ENCODE measurements at regions not wholly inside any gene's neighbourhood (a gene's known extent, or its start where the extent isn't known, plus 50 kb on each side); places are given as distances from the start of the nearest gene placed in this dataset.
"Not testable (repeated sequence)": the region's sequence is repeated elsewhere in the genome, so short reads cannot be mapped to it uniquely, and the experiment has no call there.

GRCh38 chr16:13378151-13378550 is 476.8 kb downstream of the SHISA9 start:
- H3K4me3 Mint-ChIP-seq: no peak overlapping the region
- peaks cover 6% of the 10 kb centered on the region for H3K36me3 Mint-ChIP-seq

DNA sequence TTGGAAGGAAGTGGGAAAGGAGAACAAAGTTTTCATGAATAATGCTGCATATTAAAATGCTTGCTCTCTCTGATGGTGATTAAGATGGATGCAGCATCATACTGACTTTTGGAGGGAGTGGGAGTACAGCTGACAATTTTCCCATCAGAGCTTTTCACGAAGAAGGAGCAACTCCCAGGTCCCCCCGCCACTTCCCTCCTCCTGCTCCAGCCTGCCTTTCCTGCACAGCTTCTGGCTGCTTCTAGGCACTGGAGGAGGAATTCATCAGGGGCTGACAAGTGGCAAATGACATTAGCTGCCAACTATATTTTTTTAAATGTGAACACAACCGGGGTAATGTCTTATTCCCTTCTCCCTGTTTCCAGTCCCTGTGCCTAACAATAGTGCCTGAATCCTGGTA is 477.9 kb downstream of the SHISA9 start:
- H3K36me3 Mint-ChIP-seq: peaks cover 6% of the 10 kb centered on the region
- Histone ChIP-seq H3K4me1 (ENCODE audit: control insufficient read depth, insufficient read depth, low read length) (no peaks in the 10 kb centered on the region), H3K27me3 (ENCODE audit: control insufficient read depth, insufficient read depth, low read length) (no peaks in the 10 kb centered on the region), H3K9me3 (ENCODE audit: control insufficient read depth, insufficient read depth, low read length) (no peaks in the 10 kb centered on the region), H3K36me3 (ENCODE audit: control insufficient read depth, insufficient read depth, low read length) (no peaks in the 10 kb centered on the region), H3K4me3 (ENCODE audit: low read length) (no peak overlapping the region), H3K27ac (ENCODE audit: low read length) (no peak overlapping the region)
- no peaks in the 10 kb centered on the region for H3K27me3 Mint-ChIP-seq (ENCODE audit: low read depth in 2 of 2)
- H3K9me3 Mint-ChIP-seq: peaks cover 6 to 16% of the 10 kb centered on the region in 2 donors
- no peak for DNase-seq
- H3K27ac Mint-ChIP-seq: no peak overlapping the region
- no peak overlapping the region for H3K4me3 Mint-ChIP-seq
- no peaks in the 10 kb centered on the region for H3K4me1 Mint-ChIP-seq
- 65% methylated on average over 3 of the region's 3 CpGs for WGBS (ENCODE audit: insufficient coverage)
- intact Hi-C loops (cut with micrococcal nuclease): no loop called here
- TF ChIP-seq CTCF (IDR thresholded peaks at IDR 0.05): no peak
- no peak for ATAC-seq

More at GRCh38 chr16:13378151-13378550, 476.8 kb downstream of the SHISA9 start:
- H3K4me1 ChIP-seq (ENCODE audit: control insufficient read depth, insufficient read depth, low read length): no peaks in the 10 kb centered on the region
- DNase-seq (no peak), ATAC-seq (no peak)
- Mint-ChIP-seq H3K4me1 (no peaks in the 10 kb centered on the region), H3K27ac (no peak overlapping the region), H3K27me3 (ENCODE audit: low read depth in 2 of 2) (no peaks in the 10 kb centered on the region), H3K9me3 (peaks cover 5 to 14% of the 10 kb centered on the region in 2 donors)
- H3K36me3 ChIP-seq (ENCODE audit: control insufficient read depth, insufficient read depth, low read length): no peaks in the 10 kb centered on the region
- H3K9me3 ChIP-seq (ENCODE audit: control insufficient read depth, insufficient read depth, low read length): no peaks in the 10 kb centered on the region
- no peak overlapping the region for H3K27ac ChIP-seq (ENCODE audit: low read length)
- intact Hi-C loops (cut with micrococcal nuclease): no loop called here
- TF ChIP-seq CTCF (IDR thresholded peaks at IDR 0.05): no peak
- H3K4me3 ChIP-seq (ENCODE audit: low read length): no peak overlapping the region
- no peaks in the 10 kb centered on the region for H3K27me3 ChIP-seq (ENCODE audit: control insufficient read depth, insufficient read depth, low read length)
- 71% methylated on average over 2 of the region's 2 CpGs for WGBS (ENCODE audit: insufficient coverage)

DNA sequence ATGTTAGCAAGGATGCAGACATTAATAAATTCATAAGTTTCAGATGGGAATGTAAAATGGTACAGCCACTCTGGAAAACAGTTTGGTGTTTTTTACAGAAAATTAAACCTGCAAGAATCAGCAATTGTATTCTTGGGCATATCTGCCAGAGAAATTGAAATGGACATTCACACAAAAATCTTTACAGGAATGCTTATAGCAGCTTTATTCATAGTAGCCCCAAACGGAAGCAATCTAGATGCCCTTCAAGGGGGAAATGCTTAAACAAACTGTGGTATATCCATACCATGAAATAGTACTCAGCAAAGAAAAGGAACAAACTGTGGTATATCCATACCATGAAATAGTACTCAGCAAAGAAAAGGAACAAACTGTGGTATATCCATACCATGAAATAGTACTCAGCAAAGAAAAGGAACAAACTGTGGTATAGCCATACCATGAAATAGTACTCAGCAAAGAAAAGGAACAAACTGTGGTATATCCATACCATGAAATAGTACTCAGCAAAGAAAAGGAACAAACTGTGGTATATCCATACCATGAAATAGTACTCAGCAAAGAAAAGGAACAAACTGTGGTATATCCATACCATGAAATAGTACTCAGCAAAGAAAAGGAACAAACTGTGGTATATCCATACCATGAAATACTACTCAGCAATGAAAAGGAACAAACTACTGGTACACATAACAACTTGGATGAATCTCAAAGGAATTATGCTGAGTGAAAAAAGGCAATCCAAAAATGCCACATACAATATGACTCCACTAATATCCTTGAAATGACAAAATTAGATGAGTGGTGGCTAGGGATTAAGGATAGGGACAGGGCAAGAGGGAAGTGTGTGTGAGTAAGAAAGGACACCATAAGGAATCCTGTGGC is 484.0 kb downstream of the SHISA9 start:
- H3K36me3 Mint-ChIP-seq; intact Hi-C loops (cut with micrococcal nuclease); H3K27me3 Mint-ChIP-seq (ENCODE audit: low read depth in 2 of 2); H3K4me1 Mint-ChIP-seq; H3K4me3 ChIP-seq (ENCODE audit: low read length); ATAC-seq; DNase-seq; H3K4me3 Mint-ChIP-seq; H3K4me1 ChIP-seq (ENCODE audit: control insufficient read depth, insufficient read depth, low read length); H3K9me3 ChIP-seq (ENCODE audit: control insufficient read depth, insufficient read depth, low read length); H3K27ac Mint-ChIP-seq; H3K27ac ChIP-seq (ENCODE audit: low read length); H3K27me3 ChIP-seq (ENCODE audit: control insufficient read depth, insufficient read depth, low read length); H3K36me3 ChIP-seq (ENCODE audit: control insufficient read depth, insufficient read depth, low read length): not testable (repeated sequence)
- peaks cover 10 to 19% of the 10 kb centered on the region in 2 donors for H3K9me3 Mint-ChIP-seq
- WGBS (ENCODE audit: insufficient coverage): 78% methylated on average over 1 of the region's 1 CpG

DNA sequence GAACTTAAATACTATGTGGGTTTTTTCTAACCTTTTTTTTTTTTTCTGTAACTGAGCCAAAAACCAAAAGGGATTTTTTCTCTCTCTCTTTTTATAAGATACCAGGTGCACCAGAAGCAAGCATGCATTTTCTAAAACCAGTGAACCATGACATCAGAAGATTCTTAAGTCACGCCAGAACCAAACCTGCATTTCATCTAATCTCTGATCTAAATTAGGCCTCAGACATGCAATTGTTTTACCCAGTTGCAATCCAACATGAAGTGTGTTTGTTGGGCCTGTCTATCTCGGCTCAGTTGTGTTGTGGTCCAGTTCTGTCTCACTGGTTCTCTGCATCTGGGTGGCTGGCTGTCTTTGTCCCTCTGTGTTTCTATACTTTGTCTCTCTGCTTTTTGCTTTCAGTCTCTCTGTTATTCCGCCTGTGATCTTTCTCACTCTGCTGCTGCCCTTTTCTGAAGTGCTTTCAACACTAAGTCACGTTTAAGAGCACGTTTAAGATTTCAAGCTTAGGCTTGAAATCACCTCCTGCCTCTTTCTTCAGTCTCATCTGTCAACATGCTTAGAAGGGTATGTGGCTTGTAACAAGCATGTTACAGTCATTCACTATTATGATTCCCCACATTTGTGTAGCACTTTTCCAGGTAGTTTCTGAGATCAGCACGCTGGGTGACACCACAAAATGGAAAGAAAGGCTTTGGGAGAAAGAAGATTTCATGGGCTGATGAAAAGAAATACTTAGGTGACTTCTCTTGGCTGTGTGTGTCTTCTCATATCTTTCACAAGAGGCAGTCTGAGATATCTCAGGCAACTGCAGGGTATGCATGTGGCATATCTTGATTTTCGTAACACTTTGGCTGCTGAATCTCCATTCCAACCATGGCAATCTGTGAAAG is 488.9 kb downstream of the SHISA9 start:
- ATAC-seq (no peak), DNase-seq (no peak)
- no peaks in the 10 kb centered on the region for H3K36me3 Mint-ChIP-seq
- no peaks in the 10 kb centered on the region for H3K4me1 Mint-ChIP-seq
- peaks cover 6 to 7% of the 10 kb centered on the region in 2 donors for H3K9me3 Mint-ChIP-seq
- peaks cover 3% of the 10 kb centered on the region for H3K9me3 ChIP-seq (ENCODE audit: control insufficient read depth, insufficient read depth, low read length)
- H3K27ac Mint-ChIP-seq: no peak overlapping the region
- TF ChIP-seq CTCF (IDR thresholded peaks at IDR 0.05): no peak
- no peaks in the 10 kb centered on the region for H3K27me3 Mint-ChIP-seq (ENCODE audit: low read depth in 2 of 2)
- WGBS (ENCODE audit: insufficient coverage): 68% methylated on average over 7 of the region's 7 CpGs
- H3K36me3 ChIP-seq (ENCODE audit: control insufficient read depth, insufficient read depth, low read length): no peaks in the 10 kb centered on the region
- H3K4me3 ChIP-seq (ENCODE audit: low read length): no peak overlapping the region
- intact Hi-C loops (cut with micrococcal nuclease): no loop called here
- H3K27me3 ChIP-seq (ENCODE audit: control insufficient read depth, insufficient read depth, low read length): no peaks in the 10 kb centered on the region
- no peaks in the 10 kb centered on the region for H3K4me1 ChIP-seq (ENCODE audit: control insufficient read depth, insufficient read depth, low read length)
- no peak overlapping the region for H3K4me3 Mint-ChIP-seq
- no peak overlapping the region for H3K27ac ChIP-seq (ENCODE audit: low read length)

Data from natural killer cell (primary cell).